ENCODE measurements at regions not wholly inside any gene's neighbourhood (a gene's known extent, or its start where the extent isn't known, plus 50 kb on each side); places are given as distances from the start of the nearest gene placed in this dataset.

DNA sequence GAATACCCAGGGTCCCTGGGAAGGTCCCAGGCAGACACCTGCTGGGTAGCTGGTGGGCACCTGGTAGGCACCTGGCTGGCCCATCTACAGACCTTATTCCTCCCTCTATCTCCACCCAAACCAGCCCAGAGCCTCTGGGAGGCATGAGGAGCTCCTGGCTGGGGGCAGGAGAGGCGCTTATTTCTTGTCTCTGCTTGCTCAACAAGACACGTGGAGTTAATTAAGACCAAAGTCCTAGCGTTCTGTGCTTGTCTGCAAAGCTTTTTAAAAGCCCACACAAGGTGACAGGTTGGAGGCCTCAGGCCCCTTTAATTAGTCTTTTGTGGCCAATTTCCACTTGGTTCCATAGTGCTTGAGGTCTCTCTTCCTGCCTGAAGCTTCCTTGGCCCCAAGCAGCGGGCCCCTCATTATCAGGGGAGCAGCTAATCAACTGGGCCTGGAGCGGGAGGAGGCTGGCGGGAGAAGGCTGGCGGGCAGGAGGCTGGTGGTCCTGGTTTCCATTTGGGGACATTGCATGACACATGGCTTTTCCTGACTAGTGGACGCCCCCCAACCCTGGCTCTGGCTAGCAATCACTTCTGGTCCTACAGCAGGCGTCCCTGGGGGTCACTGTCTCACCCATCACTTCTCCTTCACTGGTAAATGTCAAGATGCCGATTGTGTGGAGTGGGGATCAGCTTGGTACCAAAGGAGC, 65.4 kb upstream of the HDAC4 start:
- TF ChIP-seq, protein P1, sequence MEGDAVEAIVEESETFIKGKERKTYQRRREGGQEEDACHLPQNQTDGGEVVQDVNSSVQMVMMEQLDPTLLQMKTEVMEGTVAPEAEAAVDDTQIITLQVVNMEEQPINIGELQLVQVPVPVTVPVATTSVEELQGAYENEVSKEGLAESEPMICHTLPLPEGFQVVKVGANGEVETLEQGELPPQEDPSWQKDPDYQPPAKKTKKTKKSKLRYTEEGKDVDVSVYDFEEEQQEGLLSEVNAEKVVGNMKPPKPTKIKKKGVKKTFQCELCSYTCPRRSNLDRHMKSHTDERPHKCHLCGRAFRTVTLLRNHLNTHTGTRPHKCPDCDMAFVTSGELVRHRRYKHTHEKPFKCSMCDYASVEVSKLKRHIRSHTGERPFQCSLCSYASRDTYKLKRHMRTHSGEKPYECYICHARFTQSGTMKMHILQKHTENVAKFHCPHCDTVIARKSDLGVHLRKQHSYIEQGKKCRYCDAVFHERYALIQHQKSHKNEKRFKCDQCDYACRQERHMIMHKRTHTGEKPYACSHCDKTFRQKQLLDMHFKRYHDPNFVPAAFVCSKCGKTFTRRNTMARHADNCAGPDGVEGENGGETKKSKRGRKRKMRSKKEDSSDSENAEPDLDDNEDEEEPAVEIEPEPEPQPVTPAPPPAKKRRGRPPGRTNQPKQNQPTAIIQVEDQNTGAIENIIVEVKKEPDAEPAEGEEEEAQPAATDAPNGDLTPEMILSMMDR (IDR thresholded peaks at IDR 0.05), result no peak
- no peak for TF ChIP-seq POLR2A (IDR thresholded peaks at IDR 0.05)

Measured in suprapubic skin (tissue), 3 donors.